ENCODE measurements at regions not wholly inside any gene's neighbourhood (a gene's known extent, or its start where the extent isn't known, plus 50 kb on each side); places are given as distances from the start of the nearest gene placed in this dataset.
A peak's percentile ranks its signal among the peaks of the same experiment; 100 is the strongest.
"Not testable (repeated sequence)": the region's sequence is repeated elsewhere in the genome, so short reads cannot be mapped to it uniquely, and the experiment has no call there.

- H3K27ac Mint-ChIP-seq: peak overlapping the region in 1 of 3 experiments; percentile 75; a peak in 1 of 7 replicates
Measured at GRCh38 chr4:154024097-154024694, 235.3 kb upstream of the SFRP2 start.

DNA sequence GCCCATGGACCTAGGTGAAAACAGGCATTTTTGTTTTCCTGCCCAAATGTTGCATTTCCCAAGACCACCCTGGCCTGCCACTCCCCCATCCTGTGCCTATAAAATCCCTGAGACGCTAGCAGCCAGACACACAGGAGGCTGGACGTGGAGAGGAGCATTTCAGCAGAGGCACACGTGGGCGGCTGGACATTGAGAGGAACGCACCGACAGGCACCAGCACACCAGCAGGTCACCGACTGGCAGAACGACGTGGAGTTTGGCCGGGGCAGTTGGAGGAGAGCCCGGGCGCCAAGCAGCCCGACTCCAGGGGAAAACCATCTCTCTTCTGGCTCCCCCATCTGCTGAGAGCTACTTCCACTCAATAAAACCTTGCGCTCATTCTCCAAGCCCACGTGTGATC is 234.8 kb upstream of the SFRP2 start:
- not testable (repeated sequence) for H3K9me3 ChIP-seq (ENCODE audit: control insufficient read depth, low read depth, low read length); H3K23me2 ChIP-seq (ENCODE audit: insufficient read length, low read depth, low read length, poor library complexity, severe bottlenecking); H2AK5ac ChIP-seq (ENCODE audit: insufficient read length, low read length); H3K18ac ChIP-seq (ENCODE audit: insufficient read length, low read depth, low read length); H4K8ac ChIP-seq (replicated peaks; ENCODE audit: insufficient read length, low read depth, low read length); H4K20me1 ChIP-seq (ENCODE audit: control insufficient read depth, insufficient read depth, insufficient read length); H4K5ac ChIP-seq (ENCODE audit: insufficient read length, low read depth, low read length); H3K9ac ChIP-seq (ENCODE audit: extremely low read depth, insufficient read length, low read length); H3K27me3 ChIP-seq (ENCODE audit: insufficient read depth, low read length); H3K27me3 Mint-ChIP-seq (ENCODE audit: low read depth); H3K4me1 ChIP-seq (ENCODE audit: insufficient read depth, low read length); DNase-seq; H3K27ac Mint-ChIP-seq; H3K56ac ChIP-seq (ENCODE audit: insufficient read length, low read depth, low read length); H4K91ac ChIP-seq (ENCODE audit: insufficient read length, low read depth, low read length); H3K36me3 Mint-ChIP-seq (ENCODE audit: insufficient read depth in 1 of 3, low read depth in 3 of 3); H3K23ac ChIP-seq (ENCODE audit: insufficient read length, low read depth, low read length); H3K79me2 ChIP-seq (ENCODE audit: insufficient read depth, low read length); H3T11ph ChIP-seq (ENCODE audit: low read length); H2BK20ac ChIP-seq (ENCODE audit: low read depth, low read length, poor library complexity, severe bottlenecking); H2BK5ac ChIP-seq (ENCODE audit: insufficient read length, low read length); H3K14ac ChIP-seq (ENCODE audit: insufficient read depth, low read length); H3K9me3 Mint-ChIP-seq; H3K27ac ChIP-seq (ENCODE audit: insufficient read length, low read depth, low read length); H3K4me3 Mint-ChIP-seq; H3K4me2 ChIP-seq (ENCODE audit: insufficient read depth, insufficient read length, low read length); H2BK12ac ChIP-seq (ENCODE audit: insufficient read length, low read depth, low read length); H2BK15ac ChIP-seq (ENCODE audit: low read depth, low read length); H2AFZ ChIP-seq (ENCODE audit: low read length); H2BK120ac ChIP-seq (ENCODE audit: low read depth, low read length, poor library complexity, severe bottlenecking); H3K4ac ChIP-seq (ENCODE audit: low read depth, low read length); H3K79me1 ChIP-seq (ENCODE audit: insufficient read depth, low read depth, low read length, poor library complexity, severe bottlenecking)
- no CpG with 5 or more reads among the region's 15 CpGs for WGBS (ENCODE audit: extremely low coverage, insufficient read length, low lambda C conversion rate)
- H3K4me1 Mint-ChIP-seq: peaks cover 22 to 25% of the 10 kb centered on the region in 2 experiments

More at GRCh38 chr4:154024097-154024694, 235.3 kb upstream of the SFRP2 start:
- no peak overlapping the region for H2BK15ac ChIP-seq (ENCODE audit: low read depth, low read length)
- no peak overlapping the region for H4K8ac ChIP-seq (replicated peaks; ENCODE audit: insufficient read length, low read depth, low read length)
- H3T11ph ChIP-seq (ENCODE audit: low read length): no peak overlapping the region
- H3K9ac ChIP-seq (ENCODE audit: extremely low read depth, insufficient read length, low read length): no peak overlapping the region
- H2BK5ac ChIP-seq (ENCODE audit: insufficient read length, low read length): no peak overlapping the region
- H3K27ac ChIP-seq (ENCODE audit: insufficient read length, low read depth, low read length): no peak overlapping the region
- H3K18ac ChIP-seq (ENCODE audit: insufficient read length, low read depth, low read length): no peak overlapping the region
- H3K79me1 ChIP-seq (ENCODE audit: insufficient read depth, low read depth, low read length, poor library complexity, severe bottlenecking): no peaks in the 10 kb centered on the region
- no CpG with 5 or more reads among the region's 11 CpGs for WGBS (ENCODE audit: extremely low coverage, insufficient read length, low lambda C conversion rate)
- no peaks in the 10 kb centered on the region for H3K36me3 Mint-ChIP-seq (ENCODE audit: insufficient read depth in 1 of 3, low read depth in 3 of 3)
- H3K9me3 Mint-ChIP-seq: no peaks in the 10 kb centered on the region
- no peaks in the 10 kb centered on the region for H3K79me2 ChIP-seq (ENCODE audit: insufficient read depth, low read length)
- no peak overlapping the region for H2AK5ac ChIP-seq (ENCODE audit: insufficient read length, low read length)
- H3K27me3 Mint-ChIP-seq (ENCODE audit: low read depth): peaks cover 3% of the 10 kb centered on the region
- peak; percentile 56 for DNase-seq
- H3K14ac ChIP-seq (ENCODE audit: insufficient read depth, low read length): no peak overlapping the region
- no peak overlapping the region for H2AFZ ChIP-seq (ENCODE audit: low read length)
- no peak overlapping the region for H3K4me2 ChIP-seq (ENCODE audit: insufficient read depth, insufficient read length, low read length)
- H2BK20ac ChIP-seq (ENCODE audit: low read depth, low read length, poor library complexity, severe bottlenecking): no peak overlapping the region
- peak; percentile 64 for TF ChIP-seq CTCF (conservative IDR thresholded peaks at IDR 0.05)
- no peak overlapping the region for H3K4me3 Mint-ChIP-seq
- H3K4me1 ChIP-seq (ENCODE audit: insufficient read depth, low read length): peaks cover under 1% of the 10 kb centered on the region; the same call in 1 of the 2 replicates
- H3K4ac ChIP-seq (ENCODE audit: low read depth, low read length): no peak overlapping the region
- no peak overlapping the region for H4K91ac ChIP-seq (ENCODE audit: insufficient read length, low read depth, low read length)
- no peaks in the 10 kb centered on the region for H3K27me3 ChIP-seq (ENCODE audit: insufficient read depth, low read length)
- H2BK120ac ChIP-seq (ENCODE audit: low read depth, low read length, poor library complexity, severe bottlenecking): no peak overlapping the region
- H3K56ac ChIP-seq (ENCODE audit: insufficient read length, low read depth, low read length): no peak overlapping the region
- H3K23me2 ChIP-seq (ENCODE audit: insufficient read length, low read depth, low read length, poor library complexity, severe bottlenecking): no peaks in the 10 kb centered on the region
- H3K4me1 Mint-ChIP-seq: peaks cover 22 to 24% of the 10 kb centered on the region in 2 experiments
- no peak overlapping the region for H4K5ac ChIP-seq (ENCODE audit: insufficient read length, low read depth, low read length)
- no peaks in the 10 kb centered on the region for H3K9me3 ChIP-seq (ENCODE audit: control insufficient read depth, low read depth, low read length)
- H2BK12ac ChIP-seq (ENCODE audit: insufficient read length, low read depth, low read length): no peak overlapping the region
- H3K23ac ChIP-seq (ENCODE audit: insufficient read length, low read depth, low read length): no peak overlapping the region
- H4K20me1 ChIP-seq (ENCODE audit: control insufficient read depth, insufficient read depth, insufficient read length): no peaks in the 10 kb centered on the region

Data from H9 (cell line).